Uterus (tissue), 3 donors: ENCODE measurements at regions not wholly inside any gene's neighbourhood (a gene's known extent, or its start where the extent isn't known, plus 50 kb on each side); places are given as distances from the start of the nearest gene placed in this dataset.

Source experiments
- DNase-seq, 2 donors: peaks; one replicate each; pipeline ENCODE4 v3.0.0-alpha.2; 2019 to 2020
- H3K27ac ChIP-seq, 2 donors: fragments of 200-600 bp; sonication (generic); 1 replicate in 1 of 2; 2 replicates in 1 of 2; pipeline ENCODE4 v1.5.1; 2016 to 2018
- H3K27me3 ChIP-seq, 2 donors: fragments of 200-600 bp; sonication (generic); one replicate each; pipeline ENCODE4 v1.5.1; 2018 to 2019; ENCODE audit warnings: control low read depth in 1 of 2
- H3K36me3 ChIP-seq, 2 donors: fragments of 200-600 bp; sonication (generic); one replicate each; pipeline ENCODE4 v1.5.1; 2019; ENCODE audit warnings: control low read depth in 1 of 2
- H3K4me1 ChIP-seq, 2 donors: fragments of 200-600 bp; sonication (generic); one replicate each; pipeline ENCODE4 v1.5.1; 2018 to 2019; ENCODE audit warnings: control low read depth in 1 of 2
- H3K4me3 ChIP-seq, 2 donors: fragments of 200-600 bp; sonication (generic); 1 replicate in 1 of 2; 2 replicates in 1 of 2; pipeline ENCODE4 v1.5.1; 2018 to 2019; ENCODE audit warnings: mild to moderate bottlenecking in 1 of 2
- H3K9me3 ChIP-seq, 2 donors: fragments of 200-600 bp; sonication (generic); one replicate each; pipeline ENCODE4 v1.5.1; 2019; ENCODE audit warnings: control low read depth in 1 of 2
- CTCF ChIP-seq, 4 experiments: fragments of 200-600 bp in 2 of 4; fragments of 450-650 bp in 2 of 4; sonication (generic) in 2 of 4; IDR thresholded peaks; one replicate each; pipeline ENCODE4 v1.5.1; 2016 to 2019; ENCODE audit warnings: antibody characterized with exemption in 4 of 4, mild to moderate bottlenecking in 2 of 4, moderate library complexity in 1 of 4
- POLR2A ChIP-seq, 2 donors: fragments of 450-650 bp; IDR thresholded peaks; one replicate each; pipeline ENCODE4 v1.6.1; 2016; ENCODE audit warnings: antibody characterized with exemption in 2 of 2, mild to moderate bottlenecking in 1 of 2, moderate library complexity in 1 of 2
- intact Hi-C: fragments of 100-400 bp; cut with DNase I; formaldehyde crosslinking; loops from one replicate; pipeline ENCODE4 v1.15.1; 2023; ENCODE audit warnings: low total_unique reads
- donor health status: DM: yes; HTN: yes; CAD: no.

GRCh38 chr12:22916241-22916640 lies 291.3 kb downstream of the ETNK1 start:
- no peaks in the 10 kb centered on the region for H3K9me3 ChIP-seq
- TF ChIP-seq CTCF (IDR thresholded peaks at IDR 0.05) (no peak), POLR2A (IDR thresholded peaks at IDR 0.05) (no peak)
- H3K36me3 ChIP-seq: no peaks in the 10 kb centered on the region
- no peaks in the 10 kb centered on the region for H3K27me3 ChIP-seq
- H3K27ac ChIP-seq: no peak overlapping the region
- no peaks in the 10 kb centered on the region for H3K4me1 ChIP-seq
- intact Hi-C loops: no loop called here
- no peak for DNase-seq
- H3K4me3 ChIP-seq: no peak overlapping the region

GRCh38 chr12:22916815-22917214 lies 291.8 kb downstream of the ETNK1 start:
- TF ChIP-seq CTCF (IDR thresholded peaks at IDR 0.05) (no peak), POLR2A (IDR thresholded peaks at IDR 0.05) (no peak)
- no peak overlapping the region for H3K4me3 ChIP-seq
- H3K4me1 ChIP-seq: no peaks in the 10 kb centered on the region
- no peaks in the 10 kb centered on the region for H3K9me3 ChIP-seq
- no peaks in the 10 kb centered on the region for H3K36me3 ChIP-seq
- intact Hi-C loops: no loop called here
- H3K27me3 ChIP-seq: no peaks in the 10 kb centered on the region
- DNase-seq: no peak
- H3K27ac ChIP-seq: no peak overlapping the region

- DNase-seq: no peak
- Histone ChIP-seq H3K27ac (no peak overlapping the region), H3K9me3 (no peaks in the 10 kb centered on the region), H3K4me3 (no peak overlapping the region), H3K36me3 (no peaks in the 10 kb centered on the region), H3K4me1 (no peaks in the 10 kb centered on the region), H3K27me3 (no peaks in the 10 kb centered on the region)
- TF ChIP-seq POLR2A (IDR thresholded peaks at IDR 0.05): no peak
- no peak for TF ChIP-seq CTCF (IDR thresholded peaks at IDR 0.05)
- intact Hi-C loops: no loop called here
These were observed 294.9 kb downstream of the ETNK1 start for GRCh38 chr12:22919883-22920282.

- TF ChIP-seq CTCF (IDR thresholded peaks at IDR 0.05) (no peak), POLR2A (IDR thresholded peaks at IDR 0.05) (no peak)
- intact Hi-C loops: no loop called here
- Histone ChIP-seq H3K9me3 (no peaks in the 10 kb centered on the region), H3K27ac (no peak overlapping the region), H3K36me3 (no peaks in the 10 kb centered on the region), H3K4me1 (no peaks in the 10 kb centered on the region), H3K4me3 (no peak overlapping the region), H3K27me3 (no peaks in the 10 kb centered on the region)
- DNase-seq: no peak
These were observed 298.8 kb downstream of the ETNK1 start for GRCh38 chr12:22923768-22924167.

- Histone ChIP-seq H3K9me3 (no peaks in the 10 kb centered on the region), H3K4me1 (no peaks in the 10 kb centered on the region), H3K27me3 (no peaks in the 10 kb centered on the region), H3K27ac (no peak overlapping the region), H3K36me3 (no peaks in the 10 kb centered on the region), H3K4me3 (no peak overlapping the region)
- DNase-seq: no peak
- no peak for TF ChIP-seq POLR2A (IDR thresholded peaks at IDR 0.05)
- no peak for TF ChIP-seq CTCF (IDR thresholded peaks at IDR 0.05)
- intact Hi-C loops: no loop called here
These were observed 299.4 kb downstream of the ETNK1 start for GRCh38 chr12:22924391-22924790.
